BJ (cell line): ENCODE measurements at regions not wholly inside any gene's neighbourhood (a gene's known extent, or its start where the extent isn't known, plus 50 kb on each side); places are given as distances from the start of the nearest gene placed in this dataset.

Experiments used
- CTCF ChIA-PET: fragments of 350-600 bp; formaldehyde crosslinking; extraction: SDS; loops from one replicate; lab custom pipeline; 2021; ENCODE audit warnings: antibody characterized with exemption, inconsistent platforms; lab: Yijun Ruan, JAX
- POLR2A ChIA-PET: fragments of 300-600 bp; sonication (Branson Sonifier 250); formaldehyde crosslinking; extraction: SDS; loops from one replicate; lab custom pipeline; 2021; ENCODE audit warnings: antibody characterized with exemption; lab: Charles Lee
- DNase-seq: peaks from one replicate; pipeline ENCODE4 v3.0.0-alpha.2; 2011; ENCODE audit warnings: low read depth
- H3K27me3 ChIP-seq: 2 replicates; pipeline ENCODE4 v1.6.0; 2011; ENCODE audit warnings: low read length; ENCODE audit not compliant: control insufficient read depth, insufficient read depth
- H3K36me3 ChIP-seq: 2 replicates; pipeline ENCODE4 v1.5.1; 2011; ENCODE audit warnings: low read length; ENCODE audit not compliant: control insufficient read depth, insufficient read depth
- H3K4me3 ChIP-seq: 2 replicates; pipeline ENCODE4 v1.5.1; 2011; ENCODE audit warnings: low read depth, mild to moderate bottlenecking, control low read depth, low read length
- CTCF ChIP-seq: IDR thresholded peaks from 2 replicates; pipeline ENCODE4 v1.5.1; 2011; ENCODE audit warnings: low read depth, mild to moderate bottlenecking, control low read depth, inconsistent platforms, low read length, moderate library complexity; ENCODE audit not compliant: insufficient read depth

DNA sequence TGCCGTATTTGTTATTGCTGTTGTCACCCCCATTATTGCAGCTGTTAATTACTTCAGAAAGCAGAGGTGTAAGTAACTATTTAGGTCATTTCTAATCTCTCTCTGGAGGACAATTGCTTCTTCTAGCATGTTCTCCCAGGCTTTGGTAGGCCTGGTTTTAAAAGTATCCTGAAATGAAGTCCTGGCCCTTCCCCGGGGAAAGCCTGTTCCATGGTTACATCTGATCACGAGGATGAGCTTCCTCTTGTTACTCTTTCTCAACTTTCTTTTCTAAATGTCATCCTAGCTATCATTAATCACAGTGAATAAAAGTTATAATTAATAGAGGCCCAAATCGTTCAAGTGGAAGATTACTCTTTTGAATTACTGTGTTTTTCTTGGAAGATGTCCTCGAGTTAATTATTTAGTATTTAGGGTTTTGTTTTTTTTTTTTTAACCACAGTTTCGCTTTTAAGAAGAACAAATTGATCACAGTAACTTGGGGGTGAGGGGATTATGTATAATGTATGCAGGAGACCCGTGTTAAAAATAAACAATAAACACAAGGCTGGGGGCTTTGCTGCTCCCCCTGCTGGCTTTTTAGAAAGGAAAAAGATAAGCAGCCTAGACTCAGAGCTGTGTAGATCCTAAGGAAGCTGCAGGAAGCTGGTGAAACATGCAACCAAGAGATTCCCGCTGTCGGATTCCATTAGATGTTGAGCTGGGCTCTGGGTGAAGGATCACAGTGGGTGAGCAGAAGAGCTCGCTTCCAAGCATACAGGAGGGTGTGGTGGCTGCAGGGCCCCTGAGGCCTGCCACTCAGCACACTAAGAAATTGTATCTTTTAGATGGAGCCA is 420.1 kb downstream of the FUT8 start:
- 0 out of 2 replicates have a peak, but pooled peaks cover 2% of the 10 kb centered on the region for H3K27me3 ChIP-seq
- H3K4me3 ChIP-seq: no peak overlapping the region
- no peaks in the 10 kb centered on the region for H3K36me3 ChIP-seq
- CTCF ChIA-PET: interaction anchor here (0.6 to 2.7 kb wide), 8 partner anchors 8 to 668 kb away, joined by 3 to 10 read pairs (median 4); no protein-coding TSS in a partner anchor
- DNase-seq: no peak
- peak; percentile 43 for TF ChIP-seq CTCF
- POLR2A ChIA-PET: interaction anchor here (0.6 to 0.7 kb wide), 2 partner anchors 405 to 715 kb away, joined by 3 read pairs; no protein-coding TSS in a partner anchor

DNA sequence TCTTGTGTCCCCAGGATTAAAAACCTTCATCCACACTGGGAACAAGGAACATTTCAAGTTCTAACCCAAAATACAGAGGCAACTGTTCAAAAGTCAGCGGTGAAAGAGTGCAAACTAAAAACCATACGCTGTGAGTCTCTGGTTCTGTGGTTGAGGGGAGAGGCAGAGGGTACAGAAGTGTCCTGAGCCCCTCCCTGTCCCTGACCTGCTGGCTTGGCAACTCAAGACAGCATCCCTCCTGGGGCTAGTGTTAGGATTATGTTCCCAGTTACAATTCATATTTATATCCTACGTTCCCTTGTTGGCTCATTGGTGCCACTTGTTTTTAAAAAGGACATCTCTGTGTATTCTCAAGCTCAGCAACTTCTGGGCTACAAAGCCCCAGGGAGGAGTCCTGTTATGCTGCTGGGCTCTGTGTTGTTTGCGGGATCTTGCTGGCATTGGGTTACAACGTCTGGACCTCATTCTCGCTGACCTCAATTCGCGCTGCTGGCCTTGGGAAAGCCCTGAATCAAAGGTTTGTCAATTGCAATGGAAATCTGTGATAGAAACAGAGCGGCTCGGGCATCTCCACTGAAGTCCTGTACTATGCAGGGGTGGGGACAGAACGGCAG is 420.8 kb downstream of the FUT8 start:
- Histone ChIP-seq H3K36me3 (no peaks in the 10 kb centered on the region), H3K4me3 (no peak overlapping the region), H3K27me3 (0 out of 2 replicates have a peak, but pooled peaks cover 2% of the 10 kb centered on the region)
- no peak for DNase-seq
- ChIA-PET POLR2A (interaction anchor here (0.6 to 0.7 kb wide), 2 partner anchors 406 to 716 kb away, joined by 3 read pairs; no protein-coding TSS in a partner anchor), CTCF (interaction anchor here (0.6 to 2.7 kb wide), 8 partner anchors 9 to 669 kb away, joined by 3 to 10 read pairs (median 4); no protein-coding TSS in a partner anchor)
- TF ChIP-seq CTCF: no peak

DNA sequence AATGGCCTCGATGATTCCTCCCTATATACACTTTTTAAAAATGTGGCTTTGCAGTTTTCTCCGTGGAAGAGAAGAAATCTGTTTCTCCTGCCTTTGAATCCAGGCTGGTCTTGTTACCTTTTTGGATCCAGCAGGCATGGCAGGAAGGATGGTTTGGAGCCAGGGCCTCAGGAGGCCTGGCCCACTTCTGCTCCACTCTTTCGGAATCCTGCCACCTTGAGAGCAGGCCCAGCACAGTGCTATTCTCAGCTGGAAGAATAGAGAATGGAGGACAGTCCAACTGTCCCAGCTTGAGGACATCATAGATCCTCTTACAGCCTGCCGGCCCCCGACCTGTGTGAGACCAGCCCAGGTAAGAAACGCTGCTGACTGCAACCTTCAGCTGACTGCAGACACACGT is 421.5 kb downstream of the FUT8 start:
- POLR2A ChIA-PET: no interaction called here
- H3K36me3 ChIP-seq: no peaks in the 10 kb centered on the region
- CTCF ChIA-PET: interaction anchor here (0.6 to 2.7 kb wide), 8 partner anchors 7 to 664 kb away, joined by 3 to 9 read pairs (median 4); no protein-coding TSS in a partner anchor
- no peak overlapping the region for H3K4me3 ChIP-seq
- no peak for TF ChIP-seq CTCF
- 0 out of 2 replicates have a peak, but pooled peaks cover 2% of the 10 kb centered on the region for H3K27me3 ChIP-seq
- DNase-seq: no peak

DNA sequence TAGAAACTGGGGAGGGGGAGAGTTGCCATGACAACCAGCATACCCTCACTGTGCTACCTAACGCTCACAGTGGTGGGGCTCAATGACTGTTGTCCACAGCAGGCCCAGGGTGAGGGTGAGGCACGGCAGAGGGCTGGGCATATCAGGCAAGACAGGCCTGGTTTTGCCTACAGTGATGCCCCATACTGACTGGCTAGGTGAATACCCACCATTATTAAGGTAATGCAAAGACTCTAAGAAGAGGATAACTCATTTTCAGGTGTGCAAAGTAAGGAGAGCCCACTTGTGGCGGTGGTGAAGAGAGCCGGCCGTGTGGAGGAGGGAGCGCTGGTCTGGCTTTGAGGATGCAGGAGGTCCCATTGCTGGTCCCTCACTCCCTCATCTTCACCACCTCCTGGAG is 422.3 kb downstream of the FUT8 start:
- H3K27me3 ChIP-seq: no peaks in the 10 kb centered on the region
- H3K4me3 ChIP-seq: no peak overlapping the region
- ChIA-PET CTCF (interaction anchor here (0.6 to 0.9 kb wide), 3 partner anchors 8 to 420 kb away, joined by 3 to 4 read pairs (median 3); no protein-coding TSS in a partner anchor), POLR2A (no interaction called here)
- TF ChIP-seq CTCF: no peak
- H3K36me3 ChIP-seq: no peaks in the 10 kb centered on the region
- DNase-seq: no peak

GRCh38 chr14:65835501-65835900 is 423.0 kb downstream of the FUT8 start:
- POLR2A ChIA-PET: no interaction called here
- no peak for TF ChIP-seq CTCF
- H3K27me3 ChIP-seq: no peaks in the 10 kb centered on the region
- CTCF ChIA-PET: no interaction called here
- H3K4me3 ChIP-seq: no peak overlapping the region
- no peak for DNase-seq
- H3K36me3 ChIP-seq: no peaks in the 10 kb centered on the region
